ENCODE measurements at regions not wholly inside any gene's neighbourhood (a gene's known extent, or its start where the extent isn't known, plus 50 kb on each side); places are given as distances from the start of the nearest gene placed in this dataset.

DNA sequence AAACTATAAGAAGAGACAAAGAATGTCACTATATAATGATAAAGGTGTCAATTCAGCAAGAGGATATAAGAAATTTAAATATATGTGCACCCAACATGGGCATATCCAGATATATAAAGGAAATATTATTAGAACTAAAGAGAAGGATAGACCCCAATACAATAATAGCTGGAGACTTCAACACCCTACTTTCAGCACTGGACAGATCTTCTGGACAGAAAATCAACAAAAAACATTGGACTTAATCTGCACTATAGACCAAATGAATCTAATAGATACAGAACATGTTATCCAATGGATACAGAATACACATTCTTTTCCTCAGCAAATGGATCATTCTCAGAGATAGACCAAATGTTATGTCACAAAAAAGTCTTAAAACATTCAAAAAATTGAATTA, 327.7 kb downstream of the PPP1R2C start:
- no peaks in the 10 kb centered on the region for H3K27me3 ChIP-seq
- H3K9me3 ChIP-seq: no peaks in the 10 kb centered on the region
- H3K4me1 ChIP-seq: no peaks in the 10 kb centered on the region
- intact Hi-C loops (cut with DNase I): no loop called here
- no peak overlapping the region for H3K9ac ChIP-seq (ENCODE audit: low read depth in 2 of 2, low read length in 2 of 2)
- no peaks in the 10 kb centered on the region for H3K36me3 ChIP-seq
- DNase-seq: no peak
- no peak overlapping the region for H3K4me3 ChIP-seq
- no peak overlapping the region for H3K27ac ChIP-seq
- TF ChIP-seq, protein P1, sequence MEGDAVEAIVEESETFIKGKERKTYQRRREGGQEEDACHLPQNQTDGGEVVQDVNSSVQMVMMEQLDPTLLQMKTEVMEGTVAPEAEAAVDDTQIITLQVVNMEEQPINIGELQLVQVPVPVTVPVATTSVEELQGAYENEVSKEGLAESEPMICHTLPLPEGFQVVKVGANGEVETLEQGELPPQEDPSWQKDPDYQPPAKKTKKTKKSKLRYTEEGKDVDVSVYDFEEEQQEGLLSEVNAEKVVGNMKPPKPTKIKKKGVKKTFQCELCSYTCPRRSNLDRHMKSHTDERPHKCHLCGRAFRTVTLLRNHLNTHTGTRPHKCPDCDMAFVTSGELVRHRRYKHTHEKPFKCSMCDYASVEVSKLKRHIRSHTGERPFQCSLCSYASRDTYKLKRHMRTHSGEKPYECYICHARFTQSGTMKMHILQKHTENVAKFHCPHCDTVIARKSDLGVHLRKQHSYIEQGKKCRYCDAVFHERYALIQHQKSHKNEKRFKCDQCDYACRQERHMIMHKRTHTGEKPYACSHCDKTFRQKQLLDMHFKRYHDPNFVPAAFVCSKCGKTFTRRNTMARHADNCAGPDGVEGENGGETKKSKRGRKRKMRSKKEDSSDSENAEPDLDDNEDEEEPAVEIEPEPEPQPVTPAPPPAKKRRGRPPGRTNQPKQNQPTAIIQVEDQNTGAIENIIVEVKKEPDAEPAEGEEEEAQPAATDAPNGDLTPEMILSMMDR (IDR thresholded peaks at IDR 0.05): no peak

DNA sequence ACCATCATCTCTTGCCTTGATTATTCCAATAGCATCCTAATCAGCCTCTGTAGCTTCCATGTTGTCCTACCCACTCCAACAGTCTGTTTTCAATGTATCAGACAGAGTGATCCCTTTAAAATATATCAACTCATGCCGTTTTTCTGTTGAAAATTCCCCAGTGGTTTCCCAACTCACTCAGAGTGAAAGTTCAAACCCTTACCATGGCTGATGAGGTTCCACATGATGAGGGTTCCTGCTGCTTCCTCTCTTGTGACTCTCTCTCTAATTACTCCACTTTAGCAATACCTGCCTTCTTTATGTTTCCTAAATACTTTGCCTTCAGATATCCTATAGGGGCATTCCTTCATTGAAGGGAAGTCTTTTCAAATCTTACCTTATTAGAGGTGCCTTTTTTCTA, 334.7 kb downstream of the PPP1R2C start:
- no peaks in the 10 kb centered on the region for H3K4me1 ChIP-seq
- intact Hi-C loops (cut with DNase I): no loop called here
- H3K27ac ChIP-seq: no peak overlapping the region
- TF ChIP-seq, protein P1 (IDR thresholded peaks at IDR 0.05): no peak
- no peaks in the 10 kb centered on the region for H3K36me3 ChIP-seq
- no peak for DNase-seq
- no peaks in the 10 kb centered on the region for H3K27me3 ChIP-seq
- H3K4me3 ChIP-seq: no peak overlapping the region
- no peaks in the 10 kb centered on the region for H3K9me3 ChIP-seq
- no peak overlapping the region for H3K9ac ChIP-seq (ENCODE audit: low read depth in 2 of 2, low read length in 2 of 2)

DNA sequence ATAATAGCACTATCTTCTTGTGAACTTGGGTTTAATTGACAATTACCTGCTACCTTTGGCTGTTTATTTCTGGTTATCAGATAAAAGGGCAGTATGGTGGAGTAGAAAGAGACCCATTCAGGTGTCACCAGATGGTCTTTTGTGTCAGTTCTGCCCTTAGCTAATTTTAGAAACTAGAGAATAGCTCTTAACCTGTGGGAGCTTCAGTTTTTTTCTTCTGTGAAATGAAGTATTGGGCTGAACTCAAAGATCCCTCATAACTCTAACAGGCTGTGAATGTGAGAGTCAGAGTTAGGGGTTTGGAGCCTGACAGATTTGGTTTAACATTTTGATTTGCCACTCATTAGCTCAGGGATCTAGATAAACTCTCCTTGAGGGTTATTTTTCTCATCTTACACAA, 335.2 kb downstream of the PPP1R2C start:
- no peaks in the 10 kb centered on the region for H3K36me3 ChIP-seq
- intact Hi-C loops (cut with DNase I): no loop called here
- no peaks in the 10 kb centered on the region for H3K27me3 ChIP-seq
- no peak overlapping the region for H3K27ac ChIP-seq
- H3K9ac ChIP-seq (ENCODE audit: low read depth in 2 of 2, low read length in 2 of 2): no peak overlapping the region
- H3K9me3 ChIP-seq: no peaks in the 10 kb centered on the region
- no peak overlapping the region for H3K4me3 ChIP-seq
- DNase-seq: no peak
- TF ChIP-seq, protein P1 (IDR thresholded peaks at IDR 0.05): no peak
- no peaks in the 10 kb centered on the region for H3K4me1 ChIP-seq

DNA sequence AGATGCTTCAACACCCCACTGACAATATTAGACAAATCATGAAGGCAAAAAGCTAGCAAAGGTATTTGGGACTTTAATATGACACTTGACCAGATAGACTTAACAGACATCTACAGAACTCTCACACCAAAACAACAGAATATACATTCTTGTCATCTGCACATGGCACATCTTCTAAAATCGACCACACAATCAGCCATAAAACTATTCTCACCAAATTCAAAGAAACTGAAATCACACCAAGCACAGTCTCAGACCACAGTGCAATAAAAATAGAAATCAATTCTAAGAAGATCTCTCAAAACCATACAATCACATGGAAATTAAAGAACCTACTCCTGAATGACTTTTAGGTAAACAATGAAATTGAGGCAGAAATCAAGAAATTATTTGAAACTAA, 340.8 kb downstream of the PPP1R2C start:
- Histone ChIP-seq H3K27ac (no peak overlapping the region), H3K4me1 (no peaks in the 10 kb centered on the region), H3K9me3 (no peaks in the 10 kb centered on the region), H3K36me3 (no peaks in the 10 kb centered on the region), H3K4me3 (no peak overlapping the region), H3K27me3 (no peaks in the 10 kb centered on the region), H3K9ac (ENCODE audit: low read depth in 2 of 2, low read length in 2 of 2) (no peak overlapping the region)
- TF ChIP-seq, protein P1 (IDR thresholded peaks at IDR 0.05): no peak
- no peak for DNase-seq
- intact Hi-C loops (cut with DNase I): no loop called here

DNA sequence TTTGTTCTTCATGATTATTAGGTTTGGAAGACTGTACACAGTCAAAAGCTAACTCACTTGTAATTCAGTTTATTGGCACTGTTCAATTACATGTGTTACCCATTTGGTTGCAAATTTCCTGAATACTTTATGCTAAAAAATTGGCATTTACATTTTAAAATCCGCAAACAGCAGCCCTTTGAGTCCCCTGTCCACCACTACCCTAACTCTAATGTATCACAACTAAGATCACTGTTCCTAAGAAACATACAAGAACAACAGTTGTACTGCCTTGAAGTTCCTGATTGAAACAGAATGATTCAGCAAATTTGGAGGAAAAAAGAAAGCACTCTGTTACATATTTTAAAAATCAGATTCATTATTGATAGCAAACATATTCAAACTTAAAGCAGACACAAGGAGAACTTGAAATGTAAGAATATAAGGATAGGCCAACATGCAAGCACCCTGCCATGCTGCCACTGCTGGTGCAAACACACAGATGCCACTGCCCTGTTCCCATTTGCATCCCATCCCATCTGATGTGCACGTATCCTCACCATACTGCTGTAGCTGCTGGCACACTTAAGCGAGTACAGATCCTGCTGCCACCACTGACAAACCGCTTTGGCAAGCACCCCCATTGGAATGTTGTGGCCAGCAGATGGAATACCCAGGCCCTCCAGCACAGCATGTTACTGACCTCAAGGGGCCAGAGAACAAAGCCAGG, 343.4 kb downstream of the PPP1R2C start:
- no peaks in the 10 kb centered on the region for H3K27me3 ChIP-seq
- H3K36me3 ChIP-seq: no peaks in the 10 kb centered on the region
- no peaks in the 10 kb centered on the region for H3K9me3 ChIP-seq
- no peak overlapping the region for H3K9ac ChIP-seq (ENCODE audit: low read depth in 2 of 2, low read length in 2 of 2)
- H3K4me3 ChIP-seq: no peak overlapping the region
- H3K27ac ChIP-seq: no peak overlapping the region
- no peaks in the 10 kb centered on the region for H3K4me1 ChIP-seq
- no peak for DNase-seq
- intact Hi-C loops (cut with DNase I): no loop called here
- TF ChIP-seq, protein P1 (IDR thresholded peaks at IDR 0.05): no peak

Data from colonic mucosa (tissue), 4 donors.